HG03159 (cell line): ENCODE measurements at regions not wholly inside any gene's neighbourhood (a gene's known extent, or its start where the extent isn't known, plus 50 kb on each side); places are given as distances from the start of the nearest gene placed in this dataset.

Experiments used
- ATAC-seq: cut with Tn5 transposase; IDR thresholded peaks from one replicate; pipeline ENCODE4 v1.9.1; 2021; ENCODE audit warnings: mild to moderate bottlenecking, moderate library complexity; ENCODE audit not compliant: unreplicated experiment

DNA sequence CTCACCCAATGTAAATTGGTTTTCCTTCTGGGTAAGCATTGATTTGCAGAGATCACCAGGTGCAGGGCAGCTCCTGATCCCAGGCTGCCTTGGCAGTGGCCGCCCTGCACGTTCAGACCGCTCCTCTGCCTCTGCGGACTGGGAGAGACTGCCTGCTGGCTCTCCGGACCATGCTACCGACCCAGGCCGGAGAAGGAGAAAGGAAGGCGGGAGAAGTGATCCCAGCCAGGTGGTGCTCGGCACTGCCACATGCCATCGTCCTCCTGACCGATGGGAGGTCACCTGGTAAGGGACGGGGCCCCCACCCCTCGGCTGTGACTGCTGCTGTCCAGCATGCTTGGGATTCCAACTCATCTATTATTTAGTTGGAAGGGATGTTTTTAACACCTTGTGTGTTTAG is 108.1 kb upstream of the POU3F3 start:
- no peak for ATAC-seq

DNA sequence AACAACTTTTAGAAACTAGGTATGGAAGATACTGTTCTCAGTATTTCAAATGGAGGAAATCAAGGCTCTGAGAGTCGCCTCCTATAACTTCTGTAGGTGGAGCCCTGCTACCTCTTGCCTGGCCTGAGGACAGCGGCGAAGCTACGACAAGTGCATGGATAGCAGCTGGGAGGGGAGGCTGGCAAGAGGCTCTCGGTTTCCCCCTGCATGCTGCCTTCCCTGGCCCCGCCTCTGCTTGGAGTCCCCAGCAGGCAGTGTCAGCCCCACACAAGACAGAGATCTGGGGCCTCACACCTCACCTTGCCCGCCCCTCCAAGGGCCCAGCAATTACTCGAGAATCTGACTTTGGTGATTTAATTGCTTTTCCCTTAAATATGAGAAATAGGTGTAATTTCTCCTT is 107.6 kb upstream of the POU3F3 start:
- ATAC-seq: no peak

DNA sequence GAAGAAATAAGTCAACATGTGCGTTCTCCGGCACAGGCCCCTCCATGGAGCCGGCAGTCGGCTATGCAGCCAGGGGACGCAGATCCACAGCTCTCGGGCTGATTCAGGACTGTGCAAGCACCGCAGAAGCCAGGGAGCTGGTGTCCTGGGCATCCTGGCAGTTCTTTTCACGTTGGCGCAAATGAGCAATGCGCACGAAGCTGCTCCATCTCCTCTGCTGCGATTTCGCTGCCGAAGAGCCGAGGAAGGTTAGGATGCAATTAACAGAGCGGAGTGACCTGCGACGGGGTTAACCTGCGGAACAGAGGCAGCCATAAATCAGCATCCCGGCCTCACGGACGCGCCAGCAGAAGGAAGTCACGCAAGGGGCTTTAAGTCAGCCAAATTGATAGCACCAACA is 107.1 kb upstream of the POU3F3 start:
- no peak for ATAC-seq

DNA sequence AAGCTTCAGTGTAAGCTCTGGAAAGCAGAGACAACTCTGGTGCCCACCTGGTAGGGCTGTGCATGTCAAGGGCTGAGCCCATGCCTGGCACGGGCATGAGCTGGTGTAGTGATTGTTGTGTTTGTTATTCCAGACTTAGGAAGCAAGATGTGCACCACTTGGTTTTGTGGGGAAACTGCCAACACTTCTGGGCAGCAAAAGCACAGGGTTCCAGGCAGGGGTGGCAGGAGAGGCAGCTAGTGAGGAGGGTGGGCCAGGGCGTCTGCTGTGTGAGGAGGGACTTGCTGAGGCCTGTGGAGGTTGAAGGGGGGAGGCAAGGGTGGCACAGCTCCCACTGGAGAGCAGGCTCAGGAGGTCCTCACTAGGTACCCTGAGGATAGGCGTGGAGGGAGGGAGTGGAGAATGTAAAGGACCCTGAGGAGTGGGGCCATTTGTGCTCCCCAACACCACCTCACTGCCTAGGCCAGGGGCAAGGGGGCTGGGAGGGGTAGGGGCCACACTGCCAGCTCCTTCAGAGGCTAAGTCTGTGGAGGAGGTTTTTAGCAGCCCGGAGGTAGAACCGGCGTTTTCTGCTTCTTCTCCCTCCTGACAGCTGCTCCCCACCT is 104.0 kb upstream of the POU3F3 start:
- ATAC-seq: no peak

DNA sequence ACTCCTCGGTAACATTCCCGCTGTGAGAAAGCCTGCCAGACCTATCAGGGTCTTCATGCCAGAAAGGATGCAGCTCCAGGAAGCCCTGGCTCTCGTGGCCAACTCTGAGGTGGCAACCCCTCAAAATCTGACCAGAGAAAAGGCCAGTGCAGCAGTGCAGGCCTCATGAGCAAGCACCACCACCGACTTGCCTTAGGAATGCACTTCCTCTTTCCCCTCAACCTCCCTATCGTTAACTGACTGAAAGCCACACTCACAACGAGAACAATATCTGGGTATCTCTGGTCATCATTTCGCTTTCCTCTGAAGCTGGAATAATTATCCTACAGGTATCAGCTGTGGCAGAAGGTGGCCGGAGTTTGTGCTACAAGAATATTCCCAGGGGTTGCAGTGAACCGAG is 101.4 kb upstream of the POU3F3 start:
- no peak for ATAC-seq

DNA sequence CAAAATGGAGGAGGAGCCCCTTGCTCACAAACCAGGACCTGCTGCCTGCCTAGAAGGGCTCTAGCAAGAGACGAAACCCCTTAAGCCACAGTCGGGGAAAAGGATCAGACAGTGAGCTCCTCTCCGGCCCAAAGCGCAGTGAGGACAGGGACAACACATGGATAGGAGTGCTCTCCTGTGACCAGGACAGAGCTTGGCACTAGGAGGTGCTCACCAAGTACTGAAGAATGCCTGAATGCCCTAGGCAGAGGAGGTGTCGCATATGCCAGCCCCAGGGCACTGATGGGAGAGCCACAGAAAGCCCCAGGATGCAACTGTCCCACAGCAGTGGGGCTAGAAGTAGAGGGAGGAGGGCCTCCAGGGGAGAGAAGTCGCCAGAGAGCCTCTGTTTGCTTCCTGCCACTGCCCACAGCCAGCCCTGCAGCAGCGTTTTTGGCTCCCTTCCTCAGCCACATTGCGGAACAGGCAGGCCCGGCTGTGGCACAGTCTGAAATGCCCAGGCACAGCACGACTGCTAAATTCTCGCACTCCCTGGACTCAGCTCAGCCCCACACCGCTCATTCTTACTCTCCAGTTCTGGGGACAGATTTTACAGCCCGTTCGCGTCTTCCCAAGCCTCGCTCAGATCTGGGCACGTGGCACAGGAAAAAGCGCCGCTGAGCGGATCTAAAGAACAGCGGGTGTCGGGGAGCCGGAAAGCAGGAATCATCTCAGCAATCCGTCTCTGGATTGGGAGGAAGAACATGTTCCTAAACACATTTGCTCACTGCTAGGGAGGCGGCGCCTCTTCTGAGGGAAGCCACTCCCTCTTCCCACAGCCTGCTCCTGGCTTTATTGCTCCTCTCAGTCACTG is 98.7 kb upstream of the POU3F3 start:
- no peak for ATAC-seq

DNA sequence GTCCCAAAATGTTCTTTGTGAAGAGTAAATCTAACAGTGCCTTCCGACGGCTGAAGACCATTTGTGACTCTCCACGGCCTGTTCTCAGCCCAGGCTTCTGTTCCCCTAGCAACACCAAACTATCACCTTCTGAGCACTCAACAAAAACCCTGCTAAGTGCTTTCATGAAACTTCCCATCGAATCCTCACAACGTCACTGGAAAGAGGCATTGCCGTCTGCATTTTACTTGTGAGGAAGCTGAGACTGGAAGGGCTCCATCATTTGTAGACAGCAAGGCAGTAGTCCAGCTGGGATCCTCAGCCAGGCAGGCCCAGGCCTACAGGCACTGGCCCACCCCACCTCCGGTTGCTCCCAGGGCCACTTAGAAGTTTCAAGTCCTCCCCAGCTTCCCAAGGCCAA is 97.8 kb upstream of the POU3F3 start:
- no peak for ATAC-seq

DNA sequence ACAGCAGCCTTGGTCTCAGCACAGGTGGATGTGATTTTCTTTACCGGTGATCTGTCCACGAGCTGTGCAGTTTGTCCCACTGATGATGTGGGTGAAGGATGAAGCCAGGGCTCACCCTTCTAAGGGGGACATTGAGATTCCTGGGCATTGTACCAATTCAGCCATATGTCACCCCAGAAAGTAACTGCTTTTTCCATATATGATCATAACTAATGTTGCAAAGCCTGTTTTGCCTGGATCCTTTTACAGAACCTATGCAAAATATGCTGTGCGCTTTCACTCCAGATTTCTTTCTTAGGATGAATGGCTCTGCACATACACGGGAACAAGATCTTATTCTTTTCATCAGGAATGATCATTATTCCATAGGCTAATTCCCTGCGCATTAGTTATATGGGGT is 96.9 kb upstream of the POU3F3 start:
- ATAC-seq: no peak

DNA sequence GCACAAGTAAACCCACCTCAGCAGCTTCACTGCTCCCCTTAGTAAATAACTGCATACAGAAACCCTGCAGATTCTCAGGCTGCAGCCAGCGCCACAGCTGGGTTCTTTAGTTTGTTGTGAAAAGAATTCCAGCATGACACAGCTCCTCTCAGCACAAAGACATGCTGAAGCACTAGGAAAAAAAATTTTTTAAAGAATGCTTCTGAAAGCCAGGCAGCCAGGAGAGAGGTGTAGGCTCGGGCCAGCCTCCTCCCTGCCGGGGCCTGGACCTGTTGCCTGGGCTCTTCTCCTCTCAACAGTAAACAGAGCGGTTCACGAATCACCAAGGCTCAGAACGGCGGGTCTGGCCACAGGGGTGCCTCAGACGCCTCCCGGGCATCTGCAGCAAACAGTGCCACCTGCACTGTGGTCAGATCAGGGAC is 95.7 kb upstream of the POU3F3 start:
- no peak for ATAC-seq

DNA sequence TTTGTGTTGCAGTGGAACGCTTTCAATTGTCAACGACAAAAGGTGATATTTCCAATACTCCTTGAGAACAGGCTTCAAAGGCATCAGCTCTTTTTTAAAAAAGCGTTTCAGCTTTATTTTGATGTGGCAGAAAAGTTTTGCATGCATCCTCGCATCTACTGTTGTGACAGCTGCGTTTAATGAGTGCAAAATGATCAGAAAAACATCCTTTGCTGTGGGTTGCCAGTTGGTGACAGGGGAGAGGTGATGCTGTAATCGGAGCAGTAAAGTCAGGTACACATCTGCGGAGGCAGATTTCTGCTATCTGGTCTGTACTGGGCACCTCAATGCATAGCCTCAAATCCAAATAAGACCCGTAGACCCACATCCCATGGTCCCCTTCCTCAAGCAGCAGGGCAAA is 91.9 kb upstream of the POU3F3 start:
- ATAC-seq: no peak

DNA sequence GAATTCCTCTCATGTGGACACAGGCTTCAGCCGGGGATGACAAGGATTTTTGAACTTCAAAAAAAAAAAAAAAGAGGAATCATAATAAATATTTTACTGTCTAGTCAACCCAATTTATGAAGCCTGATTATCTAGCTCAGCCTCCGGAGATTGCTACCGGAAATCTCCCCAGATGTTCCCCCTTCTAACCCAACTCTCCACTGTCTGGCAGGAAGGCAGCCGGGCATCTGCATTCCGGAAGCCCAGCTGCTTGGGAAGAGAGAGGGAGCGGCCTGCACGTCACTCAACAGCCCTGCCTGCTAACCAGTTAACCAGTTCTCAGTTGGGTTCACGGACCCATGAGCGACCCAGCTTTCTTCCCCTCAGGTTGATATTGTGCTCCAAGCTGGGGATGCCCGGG is 87.2 kb upstream of the POU3F3 start:
- no peak for ATAC-seq

DNA sequence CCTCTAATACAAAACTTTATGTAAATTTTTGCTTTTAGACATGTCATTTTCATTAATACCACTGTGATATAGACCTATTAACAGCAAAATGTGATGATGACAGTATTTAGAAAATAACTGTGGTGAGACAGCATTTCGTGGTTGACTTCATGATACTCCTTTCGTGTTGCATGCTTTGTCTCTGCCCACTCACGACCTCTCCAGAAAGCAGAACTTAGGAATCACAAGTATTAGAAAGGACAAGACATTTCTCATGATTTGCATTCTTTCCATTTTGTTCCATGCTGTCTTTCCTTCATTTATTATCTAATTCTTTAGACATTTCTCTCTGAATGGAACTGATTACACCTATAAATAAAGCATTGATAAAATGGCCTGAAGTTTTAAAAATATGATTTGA is 85.2 kb upstream of the POU3F3 start:
- ATAC-seq: no peak

DNA sequence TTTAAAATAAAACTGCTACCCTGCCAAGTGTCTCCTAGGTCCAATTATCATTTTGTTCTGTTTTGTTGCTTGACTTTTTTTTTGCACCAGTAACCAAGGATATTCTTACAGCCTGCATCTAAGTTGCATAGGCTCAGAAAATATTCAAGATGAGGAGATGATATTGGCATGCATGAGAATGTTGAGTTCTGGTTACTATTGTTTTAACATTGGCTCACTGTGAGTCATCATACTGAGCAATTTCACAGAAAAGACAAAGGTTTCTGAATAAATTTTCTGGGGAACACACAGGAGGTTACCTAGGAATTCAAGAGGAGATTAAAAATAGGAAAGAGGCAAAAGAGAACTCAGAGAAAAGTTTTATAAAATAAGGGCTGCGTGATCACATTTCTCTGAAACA is 84.8 kb upstream of the POU3F3 start:
- no peak for ATAC-seq

DNA sequence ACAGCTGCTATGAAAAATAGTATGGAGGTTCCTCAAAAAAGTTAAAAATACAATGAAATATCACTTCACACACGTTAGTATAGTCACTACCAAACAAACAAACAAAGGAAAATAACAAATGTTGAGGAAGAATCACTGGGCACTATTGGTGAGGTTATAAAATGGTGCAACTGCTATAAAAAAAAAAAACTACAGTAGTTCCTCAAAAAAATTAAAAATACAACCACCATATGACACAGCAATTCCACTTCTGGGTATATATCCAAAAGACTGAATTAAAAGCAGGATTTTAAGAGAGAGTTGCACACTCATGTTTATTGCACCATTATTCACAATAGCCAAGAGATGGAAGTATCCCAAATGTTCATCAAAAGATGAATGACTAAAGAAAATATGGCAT is 80.9 kb upstream of the POU3F3 start:
- ATAC-seq: no peak

DNA sequence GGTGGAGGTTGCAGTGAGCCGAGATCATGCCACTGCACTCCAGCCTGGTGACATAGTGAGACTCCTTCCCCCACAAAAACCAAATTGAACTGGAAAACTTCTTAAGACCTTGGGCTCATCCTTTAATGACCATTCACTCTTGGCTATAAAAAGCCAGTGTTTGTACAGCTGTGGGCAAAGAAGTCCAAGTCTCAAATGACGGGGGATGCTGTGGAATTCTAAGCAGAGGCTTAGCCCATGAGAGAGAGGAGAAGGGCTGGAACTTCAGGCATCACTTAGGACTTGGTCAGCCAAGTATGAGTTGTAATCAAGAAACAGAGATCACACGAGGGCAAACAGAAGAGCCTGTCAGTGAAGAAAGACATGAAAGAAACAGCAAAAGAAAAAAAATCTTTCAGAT is 79.3 kb upstream of the POU3F3 start:
- no peak for ATAC-seq

DNA sequence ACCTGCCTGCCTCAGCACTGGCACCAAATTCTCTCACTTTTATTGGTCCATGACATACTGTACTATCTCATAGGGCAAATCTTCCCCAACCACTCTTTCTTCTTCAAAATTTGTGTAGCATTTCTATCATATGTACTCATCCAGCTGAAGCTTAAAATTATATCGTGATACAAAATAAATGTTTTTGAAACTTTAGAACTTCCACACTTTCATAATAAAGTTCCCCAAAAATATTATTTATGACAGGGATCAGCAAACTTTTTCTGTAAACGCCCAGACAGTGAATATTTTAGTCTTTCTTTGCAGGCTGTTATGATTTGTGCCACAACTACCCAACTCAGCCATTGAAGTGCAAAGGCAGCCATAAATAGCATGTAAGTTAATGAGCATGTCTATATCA is 76.2 kb upstream of the POU3F3 start:
- no peak for ATAC-seq

DNA sequence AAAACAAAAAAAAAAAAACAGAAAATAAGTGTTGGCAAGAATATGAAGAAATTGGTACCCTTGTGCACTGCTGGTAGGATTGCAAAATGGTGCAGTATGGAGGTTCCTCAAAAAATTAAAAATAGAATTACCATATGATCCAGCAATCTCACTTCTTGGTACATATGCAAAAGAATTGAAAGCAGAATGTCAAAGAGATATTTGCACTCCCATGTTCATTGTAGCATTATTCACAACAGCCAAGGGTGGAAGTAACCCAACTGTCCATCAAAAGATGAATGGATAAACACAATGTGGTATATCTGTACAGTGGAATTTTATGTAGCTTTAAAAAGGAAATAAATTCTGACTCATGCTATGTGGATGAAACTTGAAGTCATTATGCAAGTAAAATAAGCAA is 72.8 kb upstream of the POU3F3 start:
- no peak for ATAC-seq

DNA sequence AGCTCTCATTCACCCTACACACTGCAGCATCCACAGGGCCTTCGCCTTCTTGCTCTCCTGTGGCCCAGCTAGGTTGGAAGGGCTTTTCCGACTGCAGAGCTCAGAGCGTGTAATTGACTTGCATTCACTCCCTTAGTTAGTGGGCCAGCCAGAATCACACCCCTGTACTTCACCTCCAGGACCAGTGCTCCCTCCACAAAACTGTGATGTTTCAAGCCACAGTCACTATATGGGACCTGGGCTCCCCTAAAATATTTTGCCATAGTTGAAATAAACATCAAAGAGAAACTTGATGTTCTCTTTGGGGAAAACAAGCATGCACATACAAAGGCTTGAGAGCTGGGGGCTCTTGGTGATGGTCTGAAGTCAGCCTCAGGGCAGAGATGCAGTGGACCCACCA is 69.7 kb upstream of the POU3F3 start:
- ATAC-seq: no peak

DNA sequence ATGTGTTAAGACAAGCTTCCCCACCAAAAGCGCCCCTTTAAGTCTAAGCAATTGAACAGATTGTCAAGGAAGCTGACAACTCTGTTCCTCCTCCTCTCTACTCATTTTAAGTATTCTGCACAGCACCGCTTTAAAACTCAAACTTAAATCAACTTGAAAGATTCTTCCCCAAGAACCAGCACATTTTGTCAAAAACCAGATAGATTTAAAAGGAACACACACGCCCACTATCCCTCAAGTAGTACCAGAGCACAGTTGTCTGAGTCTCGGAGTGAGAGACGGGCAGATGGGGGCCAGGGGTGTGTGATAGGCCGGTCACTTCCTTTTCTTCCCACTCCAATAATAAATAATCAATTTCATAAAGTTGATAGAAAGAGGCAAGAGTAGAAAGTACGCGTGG is 67.7 kb upstream of the POU3F3 start:
- ATAC-seq: no peak

DNA sequence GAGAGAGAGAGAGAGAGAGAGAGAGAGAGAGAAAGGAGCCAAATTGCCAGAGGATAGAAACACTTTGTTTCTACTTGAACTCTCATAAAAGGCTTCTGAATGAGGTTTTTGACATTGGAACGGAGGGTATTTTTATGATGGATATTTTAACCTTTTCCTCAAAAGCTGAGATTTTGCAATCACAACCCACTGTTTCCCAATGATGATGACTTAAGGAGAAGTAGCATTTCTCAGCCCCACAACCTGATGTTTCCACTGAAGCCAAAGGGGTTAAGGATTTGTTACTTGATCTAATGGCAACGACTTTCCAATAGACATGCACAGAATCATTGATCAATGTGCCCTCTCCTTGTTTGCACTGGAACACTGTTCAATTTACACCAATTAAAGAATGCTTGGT is 67.1 kb upstream of the POU3F3 start:
- ATAC-seq: no peak

DNA sequence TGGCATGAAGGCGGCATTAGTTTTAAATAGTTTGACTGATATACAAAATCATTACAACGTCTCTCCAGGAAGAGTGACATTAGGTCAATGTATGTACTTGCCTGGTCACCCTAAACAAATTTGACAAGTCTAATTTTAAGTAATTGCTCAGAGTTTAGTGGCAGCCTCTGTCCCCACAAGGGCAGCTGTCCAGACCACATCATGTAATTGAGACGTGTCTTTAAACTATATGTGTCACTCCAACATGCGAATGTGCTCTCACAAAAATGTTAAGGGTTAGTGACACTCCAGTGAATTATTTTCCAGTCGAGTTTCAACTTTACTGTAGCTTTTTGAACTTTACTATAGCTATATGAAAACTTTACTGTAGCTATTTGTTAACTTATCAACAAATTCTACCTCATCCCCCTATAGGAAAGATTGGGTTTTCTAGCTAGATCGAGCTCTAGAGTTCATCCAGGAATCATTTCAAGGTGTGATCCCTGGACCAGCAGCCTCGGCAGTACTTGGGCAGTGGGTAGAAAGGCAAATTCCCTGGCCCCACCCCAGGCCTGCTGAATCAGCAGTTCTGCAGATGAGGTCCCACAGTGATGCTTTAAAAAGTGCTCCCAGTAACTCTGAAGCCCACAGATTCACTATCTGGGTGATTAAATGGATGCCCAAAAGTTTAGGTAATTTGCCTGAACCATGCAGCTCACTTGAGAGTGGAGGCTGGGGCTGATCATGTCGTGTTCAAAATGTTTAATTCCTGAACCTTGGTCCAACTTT is 66.4 kb upstream of the POU3F3 start:
- no peak for ATAC-seq
